ENCODE measurements at regions not wholly inside any gene's neighbourhood (a gene's known extent, or its start where the extent isn't known, plus 50 kb on each side); places are given as distances from the start of the nearest gene placed in this dataset.

DNA sequence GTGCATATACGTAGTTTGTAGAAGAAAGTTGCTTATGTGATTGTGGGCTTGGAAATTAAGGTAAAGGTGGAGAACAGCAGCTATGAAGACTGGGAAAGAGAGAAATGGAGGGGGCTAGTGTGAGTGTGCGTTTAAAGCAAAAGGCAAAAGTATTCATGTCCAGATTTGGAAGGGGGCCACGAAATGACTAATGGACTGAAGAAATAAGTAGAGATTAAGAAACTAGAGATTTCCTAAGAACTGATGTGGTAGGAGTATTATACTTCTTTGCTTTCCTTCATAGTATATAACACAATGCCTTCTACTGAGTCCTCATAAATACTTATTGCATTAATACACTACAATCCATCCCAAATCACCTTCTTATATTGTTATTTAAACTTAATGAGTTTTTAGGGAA lies 298.6 kb upstream of the NOVA1 start:
- TF ChIP-seq, protein P1, sequence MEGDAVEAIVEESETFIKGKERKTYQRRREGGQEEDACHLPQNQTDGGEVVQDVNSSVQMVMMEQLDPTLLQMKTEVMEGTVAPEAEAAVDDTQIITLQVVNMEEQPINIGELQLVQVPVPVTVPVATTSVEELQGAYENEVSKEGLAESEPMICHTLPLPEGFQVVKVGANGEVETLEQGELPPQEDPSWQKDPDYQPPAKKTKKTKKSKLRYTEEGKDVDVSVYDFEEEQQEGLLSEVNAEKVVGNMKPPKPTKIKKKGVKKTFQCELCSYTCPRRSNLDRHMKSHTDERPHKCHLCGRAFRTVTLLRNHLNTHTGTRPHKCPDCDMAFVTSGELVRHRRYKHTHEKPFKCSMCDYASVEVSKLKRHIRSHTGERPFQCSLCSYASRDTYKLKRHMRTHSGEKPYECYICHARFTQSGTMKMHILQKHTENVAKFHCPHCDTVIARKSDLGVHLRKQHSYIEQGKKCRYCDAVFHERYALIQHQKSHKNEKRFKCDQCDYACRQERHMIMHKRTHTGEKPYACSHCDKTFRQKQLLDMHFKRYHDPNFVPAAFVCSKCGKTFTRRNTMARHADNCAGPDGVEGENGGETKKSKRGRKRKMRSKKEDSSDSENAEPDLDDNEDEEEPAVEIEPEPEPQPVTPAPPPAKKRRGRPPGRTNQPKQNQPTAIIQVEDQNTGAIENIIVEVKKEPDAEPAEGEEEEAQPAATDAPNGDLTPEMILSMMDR (IDR thresholded peaks at IDR 0.05; ENCODE audit: borderline replicate concordance, extremely low read depth, low read length, poor library complexity, severe bottlenecking): no peak
- TF ChIP-seq EZH2 (IDR thresholded peaks at IDR 0.05; ENCODE audit: borderline replicate concordance, low read depth, low read length, severe bottlenecking): no peak
